ENCODE measurements at regions not wholly inside any gene's neighbourhood (a gene's known extent, or its start where the extent isn't known, plus 50 kb on each side); places are given as distances from the start of the nearest gene placed in this dataset.
"Not testable (repeated sequence)": the region's sequence is repeated elsewhere in the genome, so short reads cannot be mapped to it uniquely, and the experiment has no call there.

- not testable (repeated sequence) for TF ChIP-seq EZH2phosphoT487 (IDR thresholded peaks at IDR 0.05; ENCODE audit: insufficient read depth, low read depth); EZH2 (IDR thresholded peaks at IDR 0.05; ENCODE audit: insufficient read depth, poor library complexity, severe bottlenecking)
Measured at GRCh38 chr5:159595561-159595960, 265.3 kb upstream of the IL12B start.

Data from GM23248 (cell line).